ENCODE measurements at regions not wholly inside any gene's neighbourhood (a gene's known extent, or its start where the extent isn't known, plus 50 kb on each side); places are given as distances from the start of the nearest gene placed in this dataset.

DNA sequence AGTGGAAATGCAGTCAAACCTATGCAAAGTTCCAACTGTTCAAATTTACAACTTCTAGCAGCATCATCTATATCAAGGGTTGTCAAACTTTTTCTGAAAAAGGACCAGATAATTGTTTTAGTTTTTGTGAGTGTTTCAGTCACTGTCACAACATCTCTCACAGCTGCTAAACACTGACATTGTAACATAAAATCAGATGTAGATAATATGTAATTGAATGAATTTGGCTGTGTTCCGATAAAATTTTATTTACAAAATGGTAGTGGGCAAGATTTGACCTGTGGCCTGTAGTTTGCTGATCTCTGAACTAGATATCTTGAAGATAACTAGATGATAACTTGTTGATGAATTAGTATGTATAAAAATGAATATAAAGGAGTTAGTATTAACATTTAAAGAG lies 1679.1 kb upstream of the PCDH20 start:
- no peak for DNase-seq

GRCh38 chr13:63093907-63094469 lies 1678.3 kb upstream of the PCDH20 start:
- DNase-seq: no peak

DNA sequence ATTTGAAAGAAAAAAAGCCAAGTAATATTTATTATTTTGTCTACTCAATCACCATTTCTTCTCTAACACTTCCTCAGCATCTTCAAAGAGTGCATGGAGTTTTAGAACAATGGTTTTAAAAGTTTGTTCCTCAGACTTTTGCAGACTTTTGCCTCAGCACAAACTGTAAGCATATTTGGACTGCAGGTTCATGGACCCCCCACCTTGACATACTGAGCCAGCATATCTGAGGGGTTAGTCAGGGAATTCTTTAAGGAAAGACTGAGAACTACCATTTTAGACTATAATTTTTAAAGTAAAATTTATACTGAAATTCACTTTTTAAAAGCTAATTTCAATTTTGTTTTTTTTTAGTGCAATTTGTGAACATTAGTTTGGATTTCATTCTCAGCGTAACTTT lies 1676.8 kb upstream of the PCDH20 start:
- DNase-seq: no peak

GRCh38 chr13:63090524-63090923 lies 1674.9 kb upstream of the PCDH20 start:
- DNase-seq: no peak

GRCh38 chr13:63088226-63088625 lies 1672.6 kb upstream of the PCDH20 start:
- no peak for DNase-seq

DNA sequence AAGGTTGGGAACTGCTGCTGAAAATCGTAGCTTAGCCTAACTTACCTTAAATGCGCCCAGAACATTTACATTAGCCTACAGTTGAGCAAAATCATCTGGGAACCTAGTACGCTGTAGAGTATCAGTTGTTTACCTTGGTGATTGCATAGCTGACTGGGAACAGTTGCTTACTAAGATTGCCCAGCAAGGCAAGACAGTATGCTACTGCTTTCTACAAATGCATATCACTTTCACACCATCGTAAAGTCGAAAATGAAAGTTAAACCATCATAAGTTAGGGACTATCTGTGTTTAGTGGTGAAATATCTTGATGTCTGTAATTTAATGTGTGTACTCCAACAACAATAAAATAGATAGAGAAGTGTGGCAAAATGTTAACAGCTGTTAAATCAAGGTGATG lies 1670.6 kb upstream of the PCDH20 start:
- no peak for DNase-seq

- no peak for DNase-seq
These were observed 1670.2 kb upstream of the PCDH20 start for GRCh38 chr13:63085851-63086250.

GRCh38 chr13:63081400-63082014 lies 1665.9 kb upstream of the PCDH20 start:
- DNase-seq: no peak

DNA sequence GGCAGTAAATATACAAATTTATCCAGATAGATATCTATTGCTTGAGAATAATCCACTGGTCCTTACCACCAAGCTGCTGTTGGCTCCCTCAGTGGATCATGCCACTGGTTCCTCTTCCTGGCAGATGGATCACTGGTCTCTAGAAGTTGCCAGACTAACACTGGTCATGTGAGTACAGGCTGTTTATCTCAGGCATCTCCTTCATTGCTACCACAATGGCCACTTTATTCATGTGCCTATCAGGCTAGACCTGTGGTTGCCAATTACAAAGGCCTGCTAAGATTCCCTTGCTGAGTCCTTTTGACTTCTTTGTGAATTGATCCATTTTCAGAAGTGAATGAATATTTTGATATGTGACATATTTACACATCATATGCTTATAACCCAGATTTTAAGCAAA lies 1659.5 kb upstream of the PCDH20 start:
- DNase-seq: no peak

DNA sequence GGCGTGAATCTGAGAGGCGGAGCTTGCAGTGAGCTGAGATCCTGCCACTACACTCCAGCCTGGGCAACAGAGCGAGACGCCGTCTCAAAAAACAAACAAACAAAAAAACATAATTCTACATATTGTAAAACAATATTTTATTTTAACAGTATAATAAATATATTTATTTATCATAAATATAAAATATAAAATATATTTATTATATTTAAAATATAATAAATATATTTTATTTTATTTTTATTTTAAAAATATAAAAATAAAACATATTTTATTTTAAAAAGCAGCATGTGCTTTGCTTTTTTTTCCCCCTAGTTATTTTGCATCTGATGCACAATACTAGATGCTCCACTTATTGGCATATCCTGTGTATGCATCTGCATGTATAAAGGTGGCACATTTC lies 1634.6 kb upstream of the PCDH20 start:
- no peak for DNase-seq

GRCh38 chr13:63048653-63049052 lies 1633.0 kb upstream of the PCDH20 start:
- no peak for DNase-seq

DNA sequence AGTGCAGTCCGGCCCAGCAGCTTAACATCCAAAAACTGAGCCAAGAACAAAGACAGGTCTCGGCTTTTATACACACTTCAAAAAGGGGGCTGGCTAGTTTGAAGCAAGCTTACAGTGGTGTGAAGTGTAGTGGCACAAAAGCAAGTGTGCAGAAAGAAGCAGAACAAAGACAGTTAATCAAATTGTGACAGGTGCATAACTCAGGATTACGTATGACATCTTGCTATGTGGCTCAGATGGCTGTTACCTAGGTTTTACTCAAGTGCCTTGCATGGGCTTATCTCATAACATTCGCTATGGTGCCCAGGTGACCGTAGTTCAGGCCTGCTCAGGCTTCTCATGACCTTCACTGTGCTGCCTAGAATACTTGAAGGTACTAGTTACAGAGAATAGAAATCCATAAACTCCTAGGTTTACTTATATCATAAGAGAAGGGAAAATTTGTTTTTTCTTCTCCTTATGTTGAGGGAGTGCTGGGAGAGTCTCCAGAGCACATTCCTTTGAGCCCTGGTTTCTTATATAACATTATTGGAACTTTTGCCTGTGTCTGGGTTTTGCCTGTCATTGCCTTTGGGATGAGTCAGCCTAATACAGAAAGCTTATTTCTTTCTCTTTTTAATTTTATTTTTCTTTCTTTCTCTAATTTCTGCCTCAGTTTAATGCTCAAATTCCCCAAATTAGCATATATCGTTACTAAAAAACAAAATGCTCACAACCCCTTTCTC lies 1629.1 kb upstream of the PCDH20 start:
- DNase-seq: no peak

DNA sequence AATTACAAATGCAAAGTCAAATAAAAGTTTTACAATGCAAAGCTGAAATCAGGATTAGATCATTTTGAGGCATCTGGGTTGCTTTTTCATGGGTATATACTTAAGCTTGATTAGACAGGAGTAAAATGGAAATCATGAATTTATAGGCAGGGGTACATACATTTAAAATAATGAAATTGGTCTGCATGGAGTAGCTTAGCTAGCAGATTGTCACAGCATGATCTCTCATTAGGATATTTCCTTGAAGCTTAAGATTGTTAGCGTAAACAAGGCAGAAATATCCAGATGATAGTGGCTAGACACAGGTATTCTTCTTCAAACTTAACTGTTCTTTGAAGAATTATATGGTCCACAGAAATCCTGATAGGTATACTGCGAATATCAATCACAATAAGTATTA lies 1627.0 kb upstream of the PCDH20 start:
- DNase-seq: no peak

DNA sequence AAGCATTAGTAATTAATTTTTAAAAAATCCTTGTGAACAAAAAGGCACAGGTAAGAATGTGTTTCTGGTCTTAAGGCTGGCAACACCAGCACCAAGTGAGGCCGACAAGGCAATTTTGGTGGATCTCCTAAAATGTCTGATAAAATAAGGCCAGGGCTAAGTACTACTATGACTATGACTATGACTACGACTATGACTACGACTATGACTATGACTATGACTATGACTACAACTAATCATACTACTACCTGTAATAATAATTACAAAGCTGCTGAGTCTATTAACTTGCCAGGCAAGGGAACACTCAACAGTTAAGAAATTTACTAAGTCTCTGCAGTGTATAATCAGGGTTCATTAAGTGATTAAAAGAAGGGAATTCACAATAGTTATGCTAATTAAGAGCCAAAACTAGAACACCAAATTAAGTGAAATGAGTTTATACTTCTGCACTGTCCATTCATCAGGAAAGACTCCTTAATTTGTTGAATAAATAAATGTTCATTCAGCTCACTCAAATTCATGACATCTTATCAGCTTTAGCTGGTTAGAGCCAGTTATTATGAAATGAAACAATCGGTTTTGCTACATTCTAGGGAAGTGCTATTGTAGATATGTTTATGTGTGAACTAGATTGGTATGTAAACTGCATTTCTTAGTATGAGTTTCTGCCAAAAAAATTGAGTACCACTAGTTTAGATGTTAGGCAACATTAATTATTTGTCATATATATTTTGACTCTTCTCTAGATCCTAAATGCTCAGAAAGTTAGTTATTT lies 1626.2 kb upstream of the PCDH20 start:
- no peak for DNase-seq

- DNase-seq: no peak
These were observed 1610.7 kb upstream of the PCDH20 start for GRCh38 chr13:63026285-63026797.

- DNase-seq: no peak
These were observed 1610.1 kb upstream of the PCDH20 start for GRCh38 chr13:63025741-63026140.

GRCh38 chr13:63024458-63024857 lies 1608.8 kb upstream of the PCDH20 start:
- no peak for DNase-seq

GRCh38 chr13:63011996-63012395 lies 1596.3 kb upstream of the PCDH20 start:
- no peak for DNase-seq

DNA sequence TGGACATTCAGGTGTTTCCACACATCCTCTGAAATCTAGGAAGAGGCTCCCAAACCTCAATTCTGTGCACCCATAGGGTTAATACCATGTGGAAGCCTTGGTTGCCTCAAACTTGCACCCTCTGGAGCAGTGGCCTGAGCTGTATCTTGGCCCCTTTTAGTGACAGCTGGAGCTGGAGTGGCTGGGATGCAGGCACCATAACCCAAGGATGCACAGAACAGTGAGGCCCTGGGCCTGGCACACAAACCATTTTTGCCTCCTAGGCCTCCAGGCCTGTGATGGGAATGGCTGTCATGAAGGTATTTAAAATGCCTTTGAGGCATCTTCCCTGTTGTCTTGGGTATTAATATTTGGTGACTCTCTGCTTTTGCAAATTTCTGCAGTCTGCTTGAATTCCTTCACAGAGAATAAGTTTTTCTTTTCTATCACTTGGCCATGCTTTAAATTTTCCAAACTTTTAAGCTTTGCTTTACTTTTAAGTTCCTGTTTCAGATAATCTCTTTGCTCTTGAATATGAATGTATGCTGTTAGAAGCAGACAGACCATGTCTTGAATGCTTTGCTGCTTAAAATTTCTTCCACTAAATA lies 1594.5 kb upstream of the PCDH20 start:
- DNase-seq: no peak

GRCh38 chr13:63005625-63006024 lies 1590.0 kb upstream of the PCDH20 start:
- DNase-seq: no peak

DNA sequence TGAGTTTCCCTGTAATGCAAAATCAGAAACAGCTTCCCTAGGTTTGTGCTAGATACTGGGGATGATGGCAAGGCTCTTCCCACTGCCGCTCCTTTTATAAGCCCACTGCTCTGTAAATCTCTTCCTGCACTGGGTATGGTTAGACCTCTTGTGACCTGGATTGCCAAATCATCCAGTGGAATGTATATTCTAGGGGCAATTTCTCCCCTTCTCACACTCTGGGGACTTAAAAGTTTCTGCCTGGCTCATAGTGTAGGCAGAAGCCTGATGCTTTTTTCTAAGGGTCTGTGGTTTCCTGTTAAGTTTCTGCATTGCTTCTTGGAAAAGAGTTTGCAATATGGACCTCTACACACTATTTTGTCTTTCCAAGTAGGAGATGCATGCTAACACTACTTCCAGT lies 1582.0 kb upstream of the PCDH20 start:
- no peak for DNase-seq

GRCh38 chr13:62997038-62997599 lies 1581.5 kb upstream of the PCDH20 start:
- no peak for DNase-seq

DNA sequence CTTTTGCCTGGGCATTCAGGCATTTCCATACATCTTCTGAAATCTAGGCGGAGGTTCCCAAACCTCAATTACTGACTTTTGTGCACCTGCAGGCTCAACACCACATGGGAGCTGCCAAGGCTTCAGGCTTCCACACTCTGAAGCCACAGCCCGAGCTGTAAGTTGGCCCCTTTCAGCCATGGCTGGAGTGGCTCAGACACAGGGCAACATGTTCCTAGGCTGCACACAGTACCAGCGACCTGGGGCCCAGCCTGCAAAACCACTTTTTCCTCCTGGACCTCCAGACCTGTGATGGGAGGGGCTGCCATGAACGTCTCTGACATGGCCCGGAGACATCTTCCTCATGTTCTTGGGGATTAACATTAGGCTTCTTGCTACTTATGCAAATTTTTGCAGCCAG lies 1558.2 kb upstream of the PCDH20 start:
- no peak for DNase-seq

Data from amniotic stem cell (primary cell).